SK-N-SH (cell line): ENCODE measurements at regions not wholly inside any gene's neighbourhood (a gene's known extent, or its start where the extent isn't known, plus 50 kb on each side); places are given as distances from the start of the nearest gene placed in this dataset.

ENCODE experiments used
- CTCF ChIA-PET: fragments of 300-600, 350-600 bp; formaldehyde crosslinking; extraction: SDS; loops from one replicate; lab custom pipeline; 2021; lab: Yijun Ruan, JAX
- POLR2A ChIA-PET: fragments of 350-600 bp; sonication (Branson Sonifier 250); formaldehyde crosslinking; extraction: SDS; loops from one replicate; lab custom pipeline; 2020; ENCODE audit warnings: antibody characterized with exemption, inconsistent platforms; lab: Yijun Ruan, JAX
- DNase-seq: peaks from one replicate; pipeline ENCODE4 v3.0.0; 2012
- H2AFZ ChIP-seq: fragments of 200-600 bp; sonication (generic); 2 replicates; pipeline ENCODE4 v1.8.1; 2016; ENCODE audit warnings: antibody characterized with exemption, mild to moderate bottlenecking, low read depth
- H3F3A ChIP-seq: fragments of 200-600 bp; sonication (generic); replicated peaks from 2 replicates; pipeline ENCODE3; 2016; ENCODE audit warnings: antibody characterized with exemption, mild to moderate bottlenecking; ENCODE audit not compliant: insufficient read depth
- H3K27ac ChIP-seq, 2 experiments: fragments of 200-500 bp in 1 of 2; fragments of 200-600 bp in 1 of 2; sonication (Bioruptor generic) in 1 of 2; sonication (generic), shearing (Covaris generic) in 1 of 2; 2 replicates each; pipeline versions ENCODE4 v1.5.1 to v1.6.1; 2014 to 2016; ENCODE audit warnings: low read depth in 2 of 2, inconsistent platforms in 1 of 2, low read length in 1 of 2, mild to moderate bottlenecking in 1 of 2, mixed read lengths in 1 of 2
- H3K27me3 ChIP-seq: fragments of 200-600 bp; sonication (generic), shearing (Covaris generic); 2 replicates; pipeline ENCODE4 v1.6.1; 2016; ENCODE audit warnings: mixed run types; ENCODE audit not compliant: insufficient read depth
- H3K36me3 ChIP-seq, 2 experiments: fragments of 200-500 bp in 1 of 2; fragments of 200-600 bp in 1 of 2; sonication (Bioruptor generic) in 1 of 2; sonication (generic) in 1 of 2; replicated peaks in 1 of 2; 2 replicates each; pipeline versions ENCODE3 to v1.5.1; 2014 to 2016; ENCODE audit warnings: low read length in 1 of 2, mild to moderate bottlenecking in 1 of 2; ENCODE audit not compliant: insufficient read depth in 2 of 2, control insufficient read depth in 1 of 2
- H3K4me1 ChIP-seq, 2 experiments: fragments of 200-500 bp in 1 of 2; fragments of 200-600 bp in 1 of 2; sonication (Bioruptor generic) in 1 of 2; sonication (generic), shearing (Covaris generic) in 1 of 2; 2 replicates each; pipeline versions ENCODE4 v1.5.1 to v1.6.1; 2014 to 2016; ENCODE audit warnings: low read depth in 1 of 2, low read length in 1 of 2, mixed run types in 1 of 2; ENCODE audit not compliant: insufficient read depth in 2 of 2, control insufficient read depth in 1 of 2
- H3K4me2 ChIP-seq: fragments of 200-600 bp; sonication (generic), shearing (Covaris generic); 2 replicates; pipeline ENCODE4 v1.6.1; 2017; ENCODE audit warnings: mixed run types
- H3K4me3 ChIP-seq, 2 experiments: fragments of 200-500 bp in 1 of 2; fragments of 200-600 bp in 1 of 2; sonication (Bioruptor generic) in 1 of 2; sonication (generic), shearing (Covaris generic) in 1 of 2; 2 replicates each; pipeline versions ENCODE4 v1.5.1 to v1.8.1; 2014 to 2016; ENCODE audit warnings: low read depth in 2 of 2, inconsistent platforms in 1 of 2, low read length in 1 of 2, mild to moderate bottlenecking in 1 of 2, mixed read lengths in 1 of 2, moderate library complexity in 1 of 2
- H3K79me2 ChIP-seq: fragments of 200-600 bp; sonication (generic); 2 replicates; pipeline ENCODE4 v1.8.1; 2017; ENCODE audit warnings: mild to moderate bottlenecking; ENCODE audit not compliant: insufficient read depth
- H3K9ac ChIP-seq: fragments of 200-600 bp; sonication (generic); 2 replicates; pipeline ENCODE4 v1.6.1; 2017; ENCODE audit warnings: mixed run types
- H3K9me2 ChIP-seq: fragments of 200-600 bp; sonication (generic); 2 replicates; pipeline ENCODE4 v1.6.1; 2017; ENCODE audit warnings: mixed run types
- H3K9me3 ChIP-seq: fragments of 200-600 bp; sonication (generic); 2 replicates; pipeline ENCODE4 v1.6.1; 2017; ENCODE audit warnings: mixed run types, mild to moderate bottlenecking, moderate library complexity
- H4K20me1 ChIP-seq: fragments of 200-600 bp; sonication (generic); 2 replicates; pipeline ENCODE4 v1.6.1; 2017; ENCODE audit warnings: mild to moderate bottlenecking, mixed run types; ENCODE audit not compliant: insufficient read depth
- CTCF ChIP-seq: fragments of 200-600 bp; sonication (generic); IDR thresholded peaks from 2 replicates; pipeline ENCODE4 v1.6.1; 2017; ENCODE audit warnings: antibody characterized with exemption, mild to moderate bottlenecking, moderate library complexity
- EP300 ChIP-seq, 2 experiments: IDR thresholded peaks; 2 replicates each; pipeline versions ENCODE4 v1.4.0 to v1.6.1; 2012; ENCODE audit warnings: borderline replicate concordance in 1 of 2, low read depth in 1 of 2, low read length in 1 of 2
- EZH2phosphoT487 ChIP-seq: fragments of 200-600 bp; sonication (generic); IDR thresholded peaks from 2 replicates; pipeline ENCODE4 v1.6.1; 2017; ENCODE audit warnings: low read depth, mixed run types, mild to moderate bottlenecking, antibody characterized with exemption, moderate library complexity, borderline replicate concordance
- PBX3 ChIP-seq: IDR thresholded peaks from 2 replicates; pipeline ENCODE4; 2012
- RAD21 ChIP-seq: IDR thresholded peaks from 2 replicates; pipeline ENCODE4 v1.6.1; 2012; ENCODE audit warnings: mild to moderate bottlenecking, low read length
- SMC3 ChIP-seq: IDR thresholded peaks from 2 replicates; pipeline ENCODE4 v1.6.1; 2012; ENCODE audit warnings: low read depth, low read length, improper control_type of control experiment
- TAF1 ChIP-seq: IDR thresholded peaks from 2 replicates; pipeline ENCODE4 v1.6.1; 2012; ENCODE audit warnings: low read depth, mild to moderate bottlenecking, low read length, moderate library complexity, borderline replicate concordance
- WGBS: methylation state at CpG from one replicate; pipeline ENCODE4 v1.1.6; 2017; ENCODE audit warnings: low lambda C conversion rate; 5-methylcytosine and 5-hydroxymethylcytosine counted together

- 52% methylated on average over 3 of the region's 3 CpGs for WGBS
- DNase-seq, result no peak
- no peaks in the 10 kb centered on the region for H3K9me2 ChIP-seq
- H3K27me3 ChIP-seq, result no peaks in the 10 kb centered on the region
- no peak overlapping the region for H3K4me3 ChIP-seq
- no peaks in the 10 kb centered on the region for H3K79me2 ChIP-seq
- H4K20me1 ChIP-seq, result no peaks in the 10 kb centered on the region
- no peak overlapping the region for H3K27ac ChIP-seq
- no peak overlapping the region for H3K4me2 ChIP-seq
- no peaks in the 10 kb centered on the region; a peak in 1 of 4 replicates for H3K4me1 ChIP-seq
- H3K36me3 ChIP-seq, result no peaks in the 10 kb centered on the region
- no peak overlapping the region for H3K9ac ChIP-seq
- no peak for TF ChIP-seq EP300 (IDR thresholded peaks at IDR 0.05; ENCODE audit: borderline replicate concordance in 1 of 2, low read depth in 1 of 2, low read length in 1 of 2)
- no peak for TF ChIP-seq PBX3
- TF ChIP-seq SMC3, result no peak
- CTCF ChIA-PET, result interaction anchor here (0.8 to 7.5 kb wide), 17 partner anchors 10 to 326 kb away, joined by 3 to 89 read pairs (median 5); partner anchors contain the start of gene ELMO1
- H2AFZ ChIP-seq, result no peak overlapping the region
- H3F3A ChIP-seq, result no peaks in the 10 kb centered on the region
- POLR2A ChIA-PET, result no interaction called here
- H3K9me3 ChIP-seq, result peaks cover 4% of the 10 kb centered on the region; the same call in 1 of the 2 replicates
Observed at GRCh38 chr7:37508118-37508517, 59.5 kb upstream of the ELMO1 start.

GRCh38 chr7:37510043-37510634, 61.5 kb upstream of the ELMO1 start:
- Histone ChIP-seq H3K27me3 (no peaks in the 10 kb centered on the region), H2AFZ (no peak overlapping the region), H3K9me2 (no peaks in the 10 kb centered on the region), H3K36me3 (no peaks in the 10 kb centered on the region), H3K9ac (no peak overlapping the region), H3K4me2 (no peak overlapping the region), H3K4me1 (no peaks in the 10 kb centered on the region; a peak in 1 of 4 replicates), H3F3A (no peaks in the 10 kb centered on the region), H3K27ac (no peak overlapping the region), H3K9me3 (peaks cover 4% of the 10 kb centered on the region; the same call in 1 of the 2 replicates), H3K79me2 (no peaks in the 10 kb centered on the region), H3K4me3 (no peak overlapping the region), H4K20me1 (no peaks in the 10 kb centered on the region)
- DNase-seq, result peak; percentile 40
- WGBS, result 46% methylated on average over 3 of the region's 3 CpGs
- CTCF ChIA-PET, result interaction anchor here (0.7 to 7.5 kb wide), 19 partner anchors 9 to 324 kb away, joined by 3 to 89 read pairs (median 5); no protein-coding TSS in a partner anchor
- TF ChIP-seq TAF1, result no peak
- TF ChIP-seq SMC3, result peak; percentile 70
- TF ChIP-seq RAD21, result peak; percentile 80
- TF ChIP-seq EZH2phosphoT487, result no peak
- peak; percentile 34 for TF ChIP-seq CTCF
- POLR2A ChIA-PET, result no interaction called here
